ENCODE measurements at regions not wholly inside any gene's neighbourhood (a gene's known extent, or its start where the extent isn't known, plus 50 kb on each side); places are given as distances from the start of the nearest gene placed in this dataset.

DNA sequence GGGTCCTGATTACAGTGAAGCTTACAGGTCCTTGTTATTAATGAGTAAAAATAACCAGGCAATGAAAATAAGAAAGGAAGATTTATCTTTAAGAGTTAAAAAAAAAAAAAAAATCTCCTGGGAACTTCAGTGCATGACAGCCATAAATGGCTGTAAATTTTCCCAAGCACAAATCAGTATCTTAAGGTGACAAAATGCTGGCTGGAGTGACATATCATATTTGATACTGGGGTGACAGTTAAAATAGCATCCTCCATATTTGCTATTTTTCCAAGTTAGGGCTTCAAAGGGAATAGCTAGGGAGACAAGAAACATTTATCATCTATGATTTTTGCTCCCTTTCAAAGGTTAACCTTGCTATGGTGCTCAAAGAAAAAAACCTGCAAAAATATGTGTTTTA lies 226.6 kb downstream of the PRDM2 start:
- no peak for DNase-seq

DNA sequence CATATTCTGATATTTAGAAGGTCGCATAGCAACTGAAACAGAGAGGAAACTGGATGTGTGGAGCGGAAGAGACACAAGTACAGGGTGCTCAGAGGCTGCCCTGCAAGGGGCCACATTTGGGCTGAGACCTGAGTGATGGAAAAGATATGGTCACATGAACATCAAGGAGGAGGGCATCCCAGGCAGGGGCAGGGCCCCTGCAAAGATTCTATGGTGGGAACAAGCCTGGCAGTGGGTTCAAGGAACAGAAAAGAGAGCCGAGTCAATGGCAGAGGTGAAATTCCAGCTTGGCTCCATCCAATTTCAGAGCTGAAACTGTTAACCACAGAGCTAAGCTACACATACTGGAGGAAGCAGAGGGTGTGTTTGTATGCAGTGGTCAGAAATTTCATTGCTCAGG lies 227.7 kb downstream of the PRDM2 start:
- DNase-seq = no peak

DNA sequence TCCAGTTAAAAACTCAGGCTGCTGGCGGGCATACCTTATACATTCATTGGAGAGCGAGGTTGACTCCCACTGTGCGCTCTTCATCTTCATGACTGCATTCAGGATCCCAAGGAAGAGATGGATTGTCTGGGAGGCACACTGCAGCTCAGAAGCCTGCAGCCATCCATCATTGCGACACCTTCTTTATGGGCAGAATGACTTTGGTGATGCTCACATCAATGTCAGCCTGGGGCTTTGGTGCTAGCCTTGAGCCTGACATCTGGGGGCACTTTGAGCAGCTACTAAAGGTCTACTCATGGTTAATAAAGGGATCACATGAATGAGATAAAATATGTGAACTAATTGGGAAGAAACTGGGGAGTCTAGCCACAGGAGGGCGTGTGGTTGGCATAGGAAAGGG lies 229.3 kb downstream of the PRDM2 start:
- no peak for DNase-seq

DNA sequence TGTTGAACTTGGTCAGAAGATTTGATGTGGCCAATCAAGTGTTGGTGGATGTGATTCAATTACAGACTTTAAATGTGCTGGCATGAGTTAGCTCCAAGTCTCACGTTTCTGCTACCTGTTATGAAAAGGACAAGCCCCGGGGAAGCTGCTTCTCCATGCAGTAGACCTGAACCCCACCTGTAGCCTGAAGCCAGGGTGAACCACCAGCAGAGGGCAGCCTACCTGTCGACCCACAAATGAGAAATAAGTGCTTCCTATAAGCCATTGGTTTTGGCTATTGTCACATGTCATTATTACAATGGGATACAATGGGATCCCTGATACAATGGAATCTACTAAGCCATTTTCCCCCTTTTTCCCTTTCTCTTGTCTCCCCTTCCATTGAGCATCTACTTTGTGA lies 230.2 kb downstream of the PRDM2 start:
- peak; percentile 23 for DNase-seq

DNA sequence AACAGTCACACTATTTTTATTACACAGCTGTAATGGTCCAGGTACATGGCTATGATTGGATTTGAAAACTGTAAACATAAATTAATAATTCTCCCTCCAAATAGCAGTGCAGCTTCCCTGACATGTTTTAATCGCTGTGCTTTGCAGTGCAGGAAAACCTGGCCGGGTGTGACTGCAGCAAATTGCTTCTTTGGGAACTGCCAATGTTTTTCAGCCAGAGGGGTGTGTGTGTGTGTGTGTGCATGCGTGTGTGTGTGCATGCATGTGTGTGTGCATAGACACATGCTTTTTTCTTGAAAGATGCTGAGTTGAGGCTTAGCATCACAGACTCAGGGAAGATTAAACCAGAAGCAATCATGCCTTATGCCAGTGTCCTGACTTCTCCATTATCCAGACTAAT lies 231.2 kb downstream of the PRDM2 start:
- no peak for DNase-seq

DNA sequence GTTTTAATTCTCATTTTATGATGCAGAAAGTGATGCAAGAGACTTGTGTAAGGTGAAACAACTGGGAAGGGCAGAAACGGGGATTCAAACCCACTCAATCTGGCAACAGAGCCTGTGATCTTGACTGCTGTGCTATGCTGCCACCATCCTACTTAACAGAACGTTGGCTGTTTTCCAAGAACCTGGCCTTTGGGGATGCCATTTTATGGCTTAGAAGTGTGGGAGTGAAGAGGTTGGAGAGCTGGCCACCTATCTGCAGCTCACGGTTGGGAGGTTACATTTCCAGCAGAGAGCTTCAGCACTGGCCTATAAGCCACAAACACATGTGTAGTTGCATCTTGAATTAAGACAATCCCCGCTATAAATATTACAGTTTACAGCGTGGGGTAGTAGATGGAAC lies 235.3 kb downstream of the PRDM2 start:
- DNase-seq = no peak

DNA sequence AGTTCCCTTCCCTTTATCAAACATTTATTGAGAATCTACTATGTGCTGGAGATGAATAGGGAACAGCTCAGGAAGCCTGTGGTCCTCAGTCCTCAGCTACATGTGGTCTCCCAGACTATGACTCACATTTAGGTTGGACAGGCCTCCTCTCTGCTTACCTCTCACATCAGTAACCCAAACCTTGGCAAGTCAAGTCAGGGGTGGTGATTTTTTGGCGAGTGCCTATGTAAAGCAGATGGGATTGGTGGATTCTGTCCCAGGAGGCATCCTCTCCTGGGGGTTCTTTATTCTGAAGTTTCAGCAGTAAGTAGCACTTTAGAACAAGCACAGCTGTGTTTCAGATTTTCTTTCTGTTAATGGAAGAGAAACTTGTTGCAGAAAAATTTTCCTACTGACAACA lies 241.3 kb downstream of the PRDM2 start:
- no peak for DNase-seq

DNA sequence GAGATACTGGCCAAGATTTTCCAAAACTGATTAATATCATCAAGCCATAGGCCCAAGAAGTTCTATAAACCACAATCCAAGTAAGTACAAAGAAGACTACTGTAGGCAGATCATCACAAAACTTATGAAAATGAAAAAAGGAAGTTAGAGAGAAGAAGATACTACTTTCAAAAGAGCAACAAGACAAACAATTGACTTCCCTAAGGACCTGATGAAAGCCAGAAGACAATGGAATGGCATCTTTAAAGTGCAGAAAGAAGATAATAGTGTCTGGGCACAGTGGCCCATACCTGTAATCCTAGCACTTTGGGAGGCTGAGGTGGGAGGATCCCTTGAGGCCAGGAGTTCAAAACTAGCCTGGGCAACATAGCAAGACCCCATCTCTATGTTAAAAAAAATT lies 243.1 kb downstream of the PRDM2 start:
- no peak for DNase-seq

DNA sequence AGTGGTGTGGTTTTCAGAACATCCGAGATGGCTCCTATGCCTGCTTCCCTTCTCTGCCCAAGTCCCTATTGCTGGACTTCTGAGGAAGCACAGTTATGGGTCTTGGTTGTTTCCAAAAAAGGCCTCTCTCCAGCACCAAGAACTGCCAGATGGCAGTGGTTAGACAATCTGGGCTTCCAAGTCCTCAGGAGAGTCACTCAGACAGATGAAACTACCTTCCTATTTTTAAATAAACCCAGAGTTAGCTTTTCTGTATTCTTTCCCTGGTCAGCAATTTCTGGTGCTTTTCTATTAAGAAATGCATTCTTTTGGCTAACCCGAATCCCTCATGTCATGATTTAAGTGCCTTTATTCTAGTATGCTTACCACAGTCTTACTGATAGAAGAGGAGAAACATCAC lies 245.9 kb downstream of the PRDM2 start:
- DNase-seq = no peak

DNA sequence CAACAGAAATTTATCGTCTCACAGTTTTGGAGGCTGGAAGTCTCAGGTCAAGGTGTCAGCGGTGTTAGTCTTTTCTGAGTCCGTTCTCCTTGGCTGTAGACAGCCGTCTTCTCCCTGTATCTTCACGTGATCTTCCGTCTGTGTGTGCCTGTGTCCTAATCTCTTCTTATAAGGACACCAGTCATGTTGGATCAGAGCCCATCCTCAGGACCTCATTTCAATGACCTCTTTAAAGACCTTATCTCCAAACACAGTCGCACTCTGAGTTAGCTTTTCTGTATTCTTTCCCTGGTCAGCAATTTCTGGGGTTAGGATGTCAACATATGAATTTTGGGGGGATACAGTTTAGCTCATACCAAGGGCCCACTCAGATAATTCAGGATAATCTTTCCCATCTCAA lies 247.7 kb downstream of the PRDM2 start:
- no peak for DNase-seq

DNA sequence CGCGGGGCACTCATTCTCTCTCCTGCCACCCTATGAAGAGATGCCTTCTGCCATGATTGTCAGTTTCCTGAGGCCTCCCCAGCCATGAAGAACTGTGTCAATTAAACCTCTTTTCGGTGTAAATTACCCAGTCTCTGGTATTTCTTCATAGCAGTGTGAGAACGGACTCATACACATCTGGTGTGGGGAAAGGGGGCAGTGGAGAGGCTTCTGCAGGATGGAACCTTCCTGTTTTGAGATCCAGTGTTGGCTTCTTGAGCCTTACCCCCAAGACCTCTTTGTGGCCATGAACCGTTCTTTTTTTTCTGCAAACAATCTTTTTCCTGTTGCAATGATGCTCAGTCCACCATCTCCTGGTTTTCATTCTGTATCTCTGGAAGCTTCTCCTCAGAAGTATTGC lies 248.4 kb downstream of the PRDM2 start:
- no peak for DNase-seq

DNA sequence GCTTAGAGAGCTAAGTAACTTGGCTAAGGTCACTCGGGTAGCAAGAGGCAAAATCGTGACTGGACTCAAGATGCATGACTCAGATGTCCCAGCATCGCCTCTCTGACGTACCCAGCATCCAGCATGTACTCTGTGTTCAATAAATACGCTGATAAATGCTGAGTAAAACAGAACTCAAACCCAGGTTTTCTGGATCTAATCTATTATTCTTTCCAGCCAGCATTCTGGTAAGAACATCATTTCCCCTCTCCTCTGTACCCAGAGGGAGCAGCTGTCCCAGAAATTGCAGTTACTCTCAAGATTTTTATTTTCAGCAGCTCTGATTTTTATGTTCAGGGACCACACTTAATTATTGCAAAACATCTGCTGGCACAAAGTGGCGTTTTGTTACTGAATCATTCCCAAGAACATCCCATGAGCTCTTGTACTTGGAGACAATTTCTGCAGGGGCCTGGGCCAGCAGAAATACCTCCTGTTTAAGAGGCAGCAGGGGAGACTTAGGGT lies 249.0 kb downstream of the PRDM2 start:
- DNase-seq = no peak

DNA sequence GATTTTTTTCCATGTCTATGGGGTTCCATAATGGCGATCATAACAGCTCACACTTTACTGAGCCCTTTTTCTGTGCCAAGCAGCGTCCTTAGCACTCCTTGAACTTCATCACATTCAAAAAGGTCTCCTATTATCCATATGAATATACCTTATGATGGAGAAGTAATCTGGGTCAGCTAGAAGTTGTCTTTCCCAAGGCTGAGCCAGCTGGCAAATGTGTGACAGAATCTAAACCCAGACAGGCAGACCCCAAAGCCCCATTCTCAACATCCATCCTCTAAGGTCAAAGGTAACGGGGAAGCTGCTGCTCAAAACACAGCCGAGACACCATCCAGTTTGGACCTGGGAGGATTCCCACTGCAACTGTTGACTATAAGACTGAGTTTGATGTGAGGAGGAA lies 249.6 kb downstream of the PRDM2 start:
- no peak for DNase-seq

DNA sequence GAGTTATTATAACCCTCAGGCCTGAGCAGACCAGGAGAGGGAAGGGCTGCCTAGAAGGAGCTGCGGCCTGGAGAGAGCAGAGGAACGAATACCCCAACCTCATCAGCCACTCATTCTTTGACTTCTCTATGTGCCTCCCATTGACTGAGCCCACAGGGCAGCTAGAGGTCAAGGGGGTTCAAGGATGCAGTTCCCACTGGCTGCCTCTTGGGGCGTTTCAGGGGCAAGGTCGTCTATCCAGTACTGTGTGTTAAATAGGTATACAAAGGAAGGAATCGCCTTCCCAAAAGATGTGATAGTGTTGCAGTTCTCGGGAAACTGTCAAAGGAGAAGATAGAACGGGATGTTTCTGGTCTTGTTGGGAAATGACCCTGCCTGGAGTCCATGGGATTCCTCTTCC lies 250.6 kb downstream of the PRDM2 start:
- DNase-seq = peak; percentile 9

DNA sequence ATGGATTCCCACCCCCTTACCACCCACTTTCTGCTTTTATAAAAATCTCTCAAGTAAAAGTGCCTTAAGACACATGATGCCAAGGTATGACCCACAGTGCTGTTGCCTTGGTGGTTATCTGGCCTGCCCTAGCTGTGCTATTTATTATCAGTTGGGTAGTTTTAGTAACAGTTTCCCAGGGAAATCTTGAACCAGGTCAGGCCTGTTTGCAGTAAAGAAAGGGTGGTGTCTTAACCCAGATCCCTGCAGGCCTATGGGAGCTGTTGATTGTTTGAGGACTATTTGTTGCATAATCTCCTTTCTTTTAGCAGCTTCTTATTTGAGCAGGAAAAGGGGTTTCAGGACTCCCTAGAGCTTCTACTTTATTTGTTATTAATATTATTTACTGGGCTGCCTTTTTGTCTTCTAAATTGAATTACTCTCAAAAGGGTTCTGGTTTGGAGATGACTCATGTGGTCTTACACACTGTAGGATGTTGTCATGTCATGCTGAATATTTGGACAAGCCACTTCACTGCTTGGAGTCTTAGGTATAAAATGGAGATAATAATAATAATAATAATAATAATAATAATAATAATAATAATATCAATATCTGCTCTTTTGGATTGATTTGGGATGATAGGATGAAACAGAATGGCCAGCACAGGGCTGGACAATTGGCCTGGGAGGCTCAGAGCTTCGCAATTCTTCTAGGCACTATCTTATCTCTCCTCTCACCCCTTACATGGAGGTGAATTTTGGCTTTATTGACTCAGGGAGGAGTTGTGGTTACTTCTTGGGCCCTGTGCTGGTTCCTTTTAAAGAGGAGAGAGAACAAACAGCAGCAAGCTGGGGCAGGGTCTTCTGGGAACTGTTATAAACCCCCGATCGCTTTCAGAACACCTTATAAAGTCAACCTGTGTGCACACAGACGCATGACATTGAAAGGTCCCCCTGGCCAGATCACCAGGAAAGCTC lies 252.1 kb downstream of the PRDM2 start:
- DNase-seq = no peak

DNA sequence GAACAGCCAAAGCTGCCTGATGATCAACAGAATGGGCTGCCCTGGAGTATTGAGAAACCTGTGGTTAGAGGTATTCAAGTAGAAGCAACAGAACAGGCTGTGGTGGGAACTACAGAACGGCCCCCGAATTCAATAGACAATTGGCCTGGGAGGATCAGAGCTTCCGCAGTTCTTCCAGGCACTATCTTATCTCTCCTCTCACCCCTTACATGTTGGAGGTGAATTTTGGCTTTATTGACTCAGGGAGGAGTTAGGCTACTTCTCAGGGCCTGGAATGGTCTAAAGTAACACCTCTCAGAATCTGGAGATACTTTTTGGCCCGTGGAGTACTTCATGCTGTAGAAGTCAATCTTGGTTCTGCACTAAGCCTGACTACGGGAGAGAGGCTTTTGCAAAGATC lies 253.0 kb downstream of the PRDM2 start:
- DNase-seq = no peak

DNA sequence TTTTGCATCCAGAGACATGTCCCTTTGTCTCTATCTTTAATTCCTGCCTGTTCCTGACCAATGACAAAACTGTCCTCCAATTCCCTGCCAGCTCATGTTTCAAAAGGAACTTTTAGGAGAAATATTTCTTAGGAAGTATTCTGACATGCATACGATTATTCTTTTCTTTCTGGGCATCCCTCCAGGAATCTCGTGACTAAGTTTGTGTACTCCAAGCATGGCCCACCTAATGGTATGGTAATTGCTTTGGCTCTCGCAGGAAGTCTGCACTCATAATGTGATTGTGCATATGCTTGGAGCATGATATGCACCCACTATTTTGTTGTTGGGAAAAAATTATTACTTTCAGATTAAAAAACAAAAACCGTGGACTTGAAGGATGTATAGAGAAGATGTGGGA lies 256.4 kb downstream of the PRDM2 start:
- no peak for DNase-seq

DNA sequence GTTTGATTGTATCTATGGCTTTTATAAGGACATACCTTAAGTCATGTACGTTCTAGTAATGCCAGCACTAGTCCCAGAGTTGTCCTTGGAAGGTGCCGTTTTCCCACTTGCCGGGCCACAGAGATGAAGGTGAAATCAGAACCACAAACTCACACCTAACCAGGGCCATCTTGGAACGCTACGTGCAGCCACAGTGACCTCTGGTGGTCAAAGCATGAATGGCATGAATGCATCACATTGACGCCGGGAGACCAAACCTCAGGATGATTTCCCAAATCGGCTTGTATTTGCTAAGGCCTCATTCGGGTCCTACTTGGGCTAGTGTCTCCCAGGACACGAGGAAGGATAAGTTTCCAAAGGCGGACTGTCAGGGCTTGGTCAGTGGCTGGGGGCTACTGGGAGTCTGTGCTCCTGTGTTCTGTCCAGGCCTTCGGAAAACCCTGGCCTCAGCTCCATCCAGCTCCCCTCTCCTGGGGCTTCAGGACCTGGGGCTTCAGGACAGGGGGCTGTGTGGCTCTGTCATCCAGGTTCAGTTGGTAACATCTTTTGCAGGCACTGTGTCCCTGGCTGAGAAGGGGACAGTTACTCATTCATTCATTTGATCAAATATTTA lies 260.5 kb downstream of the PRDM2 start:
- DNase-seq = peak; percentile 52

DNA sequence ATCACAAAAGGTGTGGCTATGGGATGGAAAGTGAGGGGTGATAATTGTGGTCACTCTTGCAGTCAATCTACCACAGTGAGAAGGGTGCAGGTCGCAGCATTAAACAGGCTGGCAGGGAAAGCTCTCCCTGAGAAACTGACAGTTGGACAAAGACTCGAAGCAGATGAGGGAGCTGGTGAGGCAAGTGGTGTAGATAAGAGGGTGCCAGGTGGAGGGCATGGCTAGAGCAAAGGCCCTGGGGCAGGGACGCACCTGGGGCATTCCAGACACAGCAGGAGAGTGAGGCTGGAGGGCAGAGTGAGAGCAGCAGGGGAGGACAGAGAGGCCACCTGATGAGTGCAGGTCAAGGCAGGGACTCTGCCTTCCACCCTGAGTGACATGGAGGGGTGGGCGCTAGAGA lies 264.8 kb downstream of the PRDM2 start:
- no peak for DNase-seq

DNA sequence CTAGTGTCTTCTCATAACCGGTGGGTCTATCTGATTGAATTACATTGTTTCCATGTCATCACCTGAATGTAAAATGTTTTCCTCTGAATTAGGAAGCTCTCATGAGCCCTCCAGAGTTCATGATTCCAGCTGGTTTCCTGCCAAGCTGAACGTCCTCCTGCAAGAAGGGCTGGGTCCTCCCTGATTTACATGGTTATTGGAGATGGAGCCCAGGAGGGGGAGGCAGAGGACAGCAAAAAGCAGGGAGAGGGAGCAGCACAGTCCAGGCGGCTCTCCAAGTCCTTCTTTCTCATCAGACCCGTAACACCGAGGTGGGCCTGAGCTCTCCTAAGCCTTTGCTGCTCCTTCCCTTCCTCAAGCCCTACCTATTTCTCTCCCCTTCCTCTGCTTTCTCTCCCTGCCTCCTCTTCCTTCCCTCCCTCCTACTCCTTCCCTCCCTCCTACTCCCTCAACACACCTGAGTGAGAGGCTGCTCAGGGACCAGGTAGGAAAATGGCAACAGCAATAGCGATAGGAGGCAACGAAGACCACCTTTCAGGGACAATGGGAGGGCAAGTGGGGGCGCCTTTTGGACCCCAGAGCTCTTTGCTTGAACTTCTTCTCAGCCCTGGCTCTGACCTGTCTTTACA lies 265.9 kb downstream of the PRDM2 start:
- DNase-seq = peak; percentile 13

DNA sequence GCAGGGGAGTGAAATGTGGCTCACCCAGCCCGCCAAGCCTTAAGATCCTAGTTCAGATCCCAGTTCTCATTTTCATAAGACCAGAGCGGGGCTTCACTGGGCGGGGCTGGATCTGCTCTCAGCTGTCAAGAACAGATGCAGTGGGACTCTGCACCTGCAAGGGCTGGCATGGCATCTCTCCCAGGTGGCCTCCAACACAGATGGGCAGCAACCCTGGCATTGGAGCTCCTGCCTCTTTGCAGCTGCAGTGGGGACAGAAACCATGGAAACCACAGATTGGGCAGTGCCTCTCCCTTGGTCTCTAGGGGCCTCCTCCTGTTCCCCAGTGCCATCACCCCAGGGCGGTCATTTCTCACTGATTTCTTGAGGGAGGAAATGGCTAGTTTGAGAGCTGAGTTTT lies 267.7 kb downstream of the PRDM2 start:
- no peak for DNase-seq

DNA sequence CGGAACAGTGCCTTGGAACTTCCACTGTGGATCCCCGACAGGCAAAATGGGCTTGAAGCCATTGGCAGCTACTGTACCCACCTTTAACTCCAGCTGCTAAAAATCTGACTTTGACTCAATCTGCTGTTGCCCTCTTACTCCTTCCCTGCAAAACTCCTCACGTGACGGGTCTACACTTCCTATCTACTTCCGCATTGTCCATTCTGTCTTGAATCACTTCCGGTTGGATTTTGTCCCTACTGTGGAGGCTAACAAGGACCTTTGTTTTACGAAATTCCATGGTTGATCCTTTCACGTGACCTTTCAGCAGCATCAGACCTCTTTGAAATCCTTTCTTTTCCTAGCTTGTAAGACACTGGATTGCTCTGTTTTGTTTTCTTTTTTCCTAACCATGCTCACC lies 268.4 kb downstream of the PRDM2 start:
- no peak for DNase-seq

DNA sequence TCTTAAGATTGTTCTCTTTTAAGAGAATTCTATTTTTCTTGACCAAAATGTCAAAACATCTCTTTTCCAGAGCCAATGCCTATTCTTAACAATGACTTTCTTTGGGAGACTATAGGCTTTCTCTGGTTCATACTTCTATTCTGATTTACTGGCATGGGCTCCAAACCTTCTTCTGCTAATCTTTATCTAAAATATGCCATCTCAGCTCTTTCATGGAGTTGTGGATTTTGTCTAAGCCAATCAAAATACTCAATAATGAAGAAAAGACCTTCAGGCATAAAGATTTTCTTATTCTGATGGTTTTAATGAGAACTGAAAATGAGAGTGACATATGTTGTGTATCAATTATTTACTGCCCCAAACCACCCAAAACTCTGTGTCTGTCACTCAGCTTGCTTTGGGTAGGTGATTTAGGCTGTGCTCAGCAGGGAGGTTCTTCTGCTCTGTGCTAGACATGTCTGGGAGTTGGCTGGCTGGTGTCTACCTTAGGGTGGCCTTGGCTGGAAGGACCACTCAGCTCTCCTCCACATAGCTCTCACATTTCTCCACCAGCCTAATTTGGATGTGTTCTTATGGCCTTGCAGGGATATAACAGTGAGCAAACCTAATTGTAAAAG lies 270.8 kb downstream of the PRDM2 start:
- no peak for DNase-seq

DNA sequence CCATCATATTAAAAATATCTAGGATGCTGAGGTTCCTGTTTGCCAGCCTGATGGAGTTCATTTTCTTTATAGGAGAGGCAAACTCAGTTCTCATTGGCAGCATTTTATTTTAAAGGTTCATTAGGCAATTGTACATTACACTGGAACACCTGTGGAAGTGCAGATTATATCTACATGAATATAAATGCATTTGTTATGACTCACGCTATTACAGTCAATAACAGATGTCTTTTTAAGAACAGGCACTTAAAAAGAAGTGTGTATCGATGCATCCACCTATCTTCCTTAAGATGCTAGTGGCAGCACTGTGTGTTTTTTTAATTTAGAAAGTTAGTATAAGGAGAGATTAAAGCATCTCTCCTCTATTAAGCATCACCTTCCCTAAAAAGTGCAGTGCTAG lies 276.5 kb downstream of the PRDM2 start:
- DNase-seq = no peak
